PFSK-1 (cell line): ENCODE measurements at regions not wholly inside any gene's neighbourhood (a gene's known extent, or its start where the extent isn't known, plus 50 kb on each side); places are given as distances from the start of the nearest gene placed in this dataset.

Experiments used
- POLR2AphosphoS5 ChIP-seq: IDR thresholded peaks from 2 replicates; pipeline ENCODE4 v1.6.1; 2012; ENCODE audit warnings: low read depth, mild to moderate bottlenecking, control low read depth, low read length, moderate library complexity
- TAF1 ChIP-seq: IDR thresholded peaks from 2 replicates; pipeline ENCODE4 v1.6.1; 2012; ENCODE audit warnings: low read length, control low read depth, borderline replicate concordance; ENCODE audit not compliant: insufficient read depth
- TF ChIP-seq, protein P1 (sequence below), 2 experiments: IDR thresholded peaks; 2 replicates each; pipeline versions ENCODE4 v1.6.1 to v1.8.0; 2011 to 2012; ENCODE audit warnings: low read depth in 2 of 2, low read length in 2 of 2, control low read depth in 1 of 2, inconsistent platforms in 1 of 2, mild to moderate bottlenecking in 1 of 2, moderate library complexity in 1 of 2; ENCODE audit not compliant: insufficient read depth in 1 of 2

DNA sequence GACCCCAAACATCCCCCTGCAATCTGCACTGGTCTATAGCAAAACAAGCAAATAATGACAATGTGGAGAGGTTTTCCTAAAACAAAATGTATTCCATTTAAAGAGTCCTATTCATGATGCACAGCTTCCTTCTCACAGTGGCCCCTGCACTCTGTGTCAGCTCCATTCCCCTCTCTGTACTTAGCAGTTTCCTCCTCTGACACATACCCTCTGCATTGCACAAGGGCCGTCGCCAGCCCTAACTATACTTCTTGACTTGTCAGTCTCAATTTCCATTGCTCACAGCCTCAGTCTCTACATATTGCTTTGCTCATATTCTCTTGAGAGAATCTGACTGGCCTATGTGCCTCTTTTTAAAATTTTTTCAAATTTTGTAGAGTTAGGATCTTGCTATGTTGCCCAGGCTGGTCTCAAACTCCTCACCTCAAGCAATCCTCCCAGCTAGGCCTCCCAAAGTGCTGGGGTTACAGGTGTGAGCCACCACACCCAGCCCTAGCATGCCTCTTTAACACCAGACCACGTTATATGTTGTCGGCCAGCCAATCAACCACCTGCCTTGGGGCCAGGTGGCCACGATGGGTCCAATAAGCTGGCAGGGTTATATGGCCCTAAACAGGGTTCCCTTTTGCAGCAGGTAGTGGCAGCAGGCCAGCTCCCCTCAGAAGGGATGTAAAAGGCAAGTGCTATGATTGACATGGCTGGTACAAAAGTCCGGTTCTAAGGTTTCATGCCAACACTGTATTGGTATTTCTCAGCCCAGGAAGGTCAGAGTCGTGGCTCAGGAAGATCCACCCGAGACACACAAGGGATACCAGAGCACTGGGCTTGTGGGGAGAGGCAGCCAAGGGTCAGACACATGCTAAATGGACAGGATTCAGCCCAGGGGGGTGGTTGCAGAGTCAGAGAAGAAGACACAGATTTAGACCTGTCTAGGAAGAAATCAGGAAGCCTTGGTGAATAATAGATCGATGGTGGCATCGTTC lies 59.0 kb upstream of the SMAD3 start:
- TF ChIP-seq, protein P1, sequence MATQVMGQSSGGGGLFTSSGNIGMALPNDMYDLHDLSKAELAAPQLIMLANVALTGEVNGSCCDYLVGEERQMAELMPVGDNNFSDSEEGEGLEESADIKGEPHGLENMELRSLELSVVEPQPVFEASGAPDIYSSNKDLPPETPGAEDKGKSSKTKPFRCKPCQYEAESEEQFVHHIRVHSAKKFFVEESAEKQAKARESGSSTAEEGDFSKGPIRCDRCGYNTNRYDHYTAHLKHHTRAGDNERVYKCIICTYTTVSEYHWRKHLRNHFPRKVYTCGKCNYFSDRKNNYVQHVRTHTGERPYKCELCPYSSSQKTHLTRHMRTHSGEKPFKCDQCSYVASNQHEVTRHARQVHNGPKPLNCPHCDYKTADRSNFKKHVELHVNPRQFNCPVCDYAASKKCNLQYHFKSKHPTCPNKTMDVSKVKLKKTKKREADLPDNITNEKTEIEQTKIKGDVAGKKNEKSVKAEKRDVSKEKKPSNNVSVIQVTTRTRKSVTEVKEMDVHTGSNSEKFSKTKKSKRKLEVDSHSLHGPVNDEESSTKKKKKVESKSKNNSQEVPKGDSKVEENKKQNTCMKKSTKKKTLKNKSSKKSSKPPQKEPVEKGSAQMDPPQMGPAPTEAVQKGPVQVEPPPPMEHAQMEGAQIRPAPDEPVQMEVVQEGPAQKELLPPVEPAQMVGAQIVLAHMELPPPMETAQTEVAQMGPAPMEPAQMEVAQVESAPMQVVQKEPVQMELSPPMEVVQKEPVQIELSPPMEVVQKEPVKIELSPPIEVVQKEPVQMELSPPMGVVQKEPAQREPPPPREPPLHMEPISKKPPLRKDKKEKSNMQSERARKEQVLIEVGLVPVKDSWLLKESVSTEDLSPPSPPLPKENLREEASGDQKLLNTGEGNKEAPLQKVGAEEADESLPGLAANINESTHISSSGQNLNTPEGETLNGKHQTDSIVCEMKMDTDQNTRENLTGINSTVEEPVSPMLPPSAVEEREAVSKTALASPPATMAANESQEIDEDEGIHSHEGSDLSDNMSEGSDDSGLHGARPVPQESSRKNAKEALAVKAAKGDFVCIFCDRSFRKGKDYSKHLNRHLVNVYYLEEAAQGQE (IDR thresholded peaks at IDR 0.05; ENCODE audit: insufficient read depth in 1 of 2, low read depth in 2 of 2, low read length in 2 of 2), result no peak
- TF ChIP-seq TAF1 (no peak), POLR2AphosphoS5 (no peak)
